ENCODE measurements at regions not wholly inside any gene's neighbourhood (a gene's known extent, or its start where the extent isn't known, plus 50 kb on each side); places are given as distances from the start of the nearest gene placed in this dataset.

- TF ChIP-seq ZNF776 (CRISPR knock-in tag; IDR thresholded peaks at IDR 0.05) (no peak), CEBPB (IDR thresholded peaks at IDR 0.05; ENCODE audit: borderline replicate concordance, low read depth, low read length) (no peak), U2AF1 (optimal IDR thresholded peaks at IDR 0.05; ENCODE audit: low read depth, low read length) (no peak), GATA4 (IDR thresholded peaks at IDR 0.05; ENCODE audit: borderline replicate concordance, low read depth) (no peak), PTBP1 (IDR thresholded peaks at IDR 0.05; ENCODE audit: low read depth, low read length, poor library complexity, severe bottlenecking) (no peak), MNT (IDR thresholded peaks at IDR 0.05) (no peak), FOXP4 (CRISPR knock-in tag; IDR thresholded peaks at IDR 0.05) (no peak)
- TF ChIP-seq, protein P1, sequence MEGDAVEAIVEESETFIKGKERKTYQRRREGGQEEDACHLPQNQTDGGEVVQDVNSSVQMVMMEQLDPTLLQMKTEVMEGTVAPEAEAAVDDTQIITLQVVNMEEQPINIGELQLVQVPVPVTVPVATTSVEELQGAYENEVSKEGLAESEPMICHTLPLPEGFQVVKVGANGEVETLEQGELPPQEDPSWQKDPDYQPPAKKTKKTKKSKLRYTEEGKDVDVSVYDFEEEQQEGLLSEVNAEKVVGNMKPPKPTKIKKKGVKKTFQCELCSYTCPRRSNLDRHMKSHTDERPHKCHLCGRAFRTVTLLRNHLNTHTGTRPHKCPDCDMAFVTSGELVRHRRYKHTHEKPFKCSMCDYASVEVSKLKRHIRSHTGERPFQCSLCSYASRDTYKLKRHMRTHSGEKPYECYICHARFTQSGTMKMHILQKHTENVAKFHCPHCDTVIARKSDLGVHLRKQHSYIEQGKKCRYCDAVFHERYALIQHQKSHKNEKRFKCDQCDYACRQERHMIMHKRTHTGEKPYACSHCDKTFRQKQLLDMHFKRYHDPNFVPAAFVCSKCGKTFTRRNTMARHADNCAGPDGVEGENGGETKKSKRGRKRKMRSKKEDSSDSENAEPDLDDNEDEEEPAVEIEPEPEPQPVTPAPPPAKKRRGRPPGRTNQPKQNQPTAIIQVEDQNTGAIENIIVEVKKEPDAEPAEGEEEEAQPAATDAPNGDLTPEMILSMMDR (CRISPR knock-in tag; IDR thresholded peaks at IDR 0.05): no peak
- TF ChIP-seq, protein P2, sequence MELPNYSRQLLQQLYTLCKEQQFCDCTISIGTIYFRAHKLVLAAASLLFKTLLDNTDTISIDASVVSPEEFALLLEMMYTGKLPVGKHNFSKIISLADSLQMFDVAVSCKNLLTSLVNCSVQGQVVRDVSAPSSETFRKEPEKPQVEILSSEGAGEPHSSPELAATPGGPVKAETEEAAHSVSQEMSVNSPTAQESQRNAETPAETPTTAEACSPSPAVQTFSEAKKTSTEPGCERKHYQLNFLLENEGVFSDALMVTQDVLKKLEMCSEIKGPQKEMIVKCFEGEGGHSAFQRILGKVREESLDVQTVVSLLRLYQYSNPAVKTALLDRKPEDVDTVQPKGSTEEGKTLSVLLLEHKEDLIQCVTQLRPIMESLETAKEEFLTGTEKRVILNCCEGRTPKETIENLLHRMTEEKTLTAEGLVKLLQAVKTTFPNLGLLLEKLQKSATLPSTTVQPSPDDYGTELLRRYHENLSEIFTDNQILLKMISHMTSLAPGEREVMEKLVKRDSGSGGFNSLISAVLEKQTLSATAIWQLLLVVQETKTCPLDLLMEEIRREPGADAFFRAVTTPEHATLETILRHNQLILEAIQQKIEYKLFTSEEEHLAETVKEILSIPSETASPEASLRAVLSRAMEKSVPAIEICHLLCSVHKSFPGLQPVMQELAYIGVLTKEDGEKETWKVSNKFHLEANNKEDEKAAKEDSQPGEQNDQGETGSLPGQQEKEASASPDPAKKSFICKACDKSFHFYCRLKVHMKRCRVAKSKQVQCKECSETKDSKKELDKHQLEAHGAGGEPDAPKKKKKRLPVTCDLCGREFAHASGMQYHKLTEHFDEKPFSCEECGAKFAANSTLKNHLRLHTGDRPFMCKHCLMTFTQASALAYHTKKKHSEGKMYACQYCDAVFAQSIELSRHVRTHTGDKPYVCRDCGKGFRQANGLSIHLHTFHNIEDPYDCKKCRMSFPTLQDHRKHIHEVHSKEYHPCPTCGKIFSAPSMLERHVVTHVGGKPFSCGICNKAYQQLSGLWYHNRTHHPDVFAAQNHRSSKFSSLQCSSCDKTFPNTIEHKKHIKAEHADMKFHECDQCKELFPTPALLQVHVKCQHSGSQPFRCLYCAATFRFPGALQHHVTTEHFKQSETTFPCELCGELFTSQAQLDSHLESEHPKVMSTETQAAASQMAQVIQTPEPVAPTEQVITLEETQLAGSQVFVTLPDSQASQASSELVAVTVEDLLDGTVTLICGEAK (IDR thresholded peaks at IDR 0.05): no peak
- TF ChIP-seq, protein P2 (CRISPR knock-in tag; IDR thresholded peaks at IDR 0.05): no peak
Observed at GRCh38 chr18:54086863-54087262, 137.6 kb downstream of the MBD2 start.

All from HepG2 (cell line).